Pancreas (tissue), 10 donors: ENCODE measurements at regions not wholly inside any gene's neighbourhood (a gene's known extent, or its start where the extent isn't known, plus 50 kb on each side); places are given as distances from the start of the nearest gene placed in this dataset.

ENCODE experiments used
- ATAC-seq, 4 donors: fragments of 200-7000 bp; cut with Tn5 transposase; one replicate each; pipeline versions ENCODE4 v1.8.0 to v1.9.1; 2020; ENCODE audit warnings: mild to moderate bottlenecking in 4 of 4, moderate library complexity in 4 of 4
- DNase-seq, 6 donors: peaks; one replicate each; pipeline ENCODE4 v3.0.0-alpha.2; 2020
- FAIRE-seq: peaks from 2 replicates; lab custom pipeline; 2012; peaks lifted over from hg19 to GRCh38; lab: Jason Lieb, UNC
- H3K27ac ChIP-seq, 4 donors: fragments of 200-600 bp; sonication (generic); 1 replicate in 3 of 4; 2 replicates in 1 of 4; pipeline versions ENCODE4 v1.5.0 to v1.8.0; 2020
- H3K27me3 ChIP-seq, 4 donors: fragments of 200-600 bp; one replicate each; pipeline ENCODE4 v1.8.0; 2021
- H3K36me3 ChIP-seq, 3 donors: fragments of 200-600 bp; sonication (generic) in 1 of 3; one replicate each; pipeline versions ENCODE4 v1.5.0 to v1.8.0; 2020 to 2021
- H3K4me1 ChIP-seq, 3 donors: fragments of 200-600 bp; one replicate each; pipeline ENCODE4 v1.8.0; 2021
- H3K4me3 ChIP-seq, 4 donors: fragments of 200-600 bp; sonication (generic) in 2 of 4; one replicate each; pipeline versions ENCODE4 v1.5.0 to v1.8.0; 2020 to 2021
- H3K9me3 ChIP-seq, 4 donors: fragments of 200-600 bp; one replicate each; pipeline ENCODE4 v1.8.0; 2021
- WGBS, 2 donors: extraction: QIAGEN DNeasy Blood & Tissue Kit; methylation state at CpG; one replicate each; pipeline ENCODE4 v1.1.7; 2013; 5-methylcytosine and 5-hydroxymethylcytosine counted together
- intact Hi-C, 3 donors: fragments of 100-400 bp; cut with DNase I; formaldehyde crosslinking; loops; one replicate each; pipeline versions ENCODE4 v1.11.1 to v1.14.2; 2022
- TF ChIP-seq, protein P1 (sequence below), 4 donors: fragments of 200-600 bp; sonication (generic) in 3 of 4; IDR thresholded peaks; one replicate each; pipeline versions ENCODE4 v1.5.0 to v1.8.0; 2021; ENCODE audit warnings: antibody characterized with exemption in 4 of 4
- donor health status: healthy with polysubstance abuse.
- donor health status: DM: no; HTN: no; CAD: no; lungs with moderate emphysema.
- donor health status: DM: no; HTN: no; CAD: no.
- donor health status: control.
- donor health status: control.
- donor health status: Bipolar disorder and iron deficiency.
- donor health status: DM: yes; HTN: yes; CAD: no.
- donor health status: DM: no; HTN: no; CAD: no.
- donor health status: DM: no; HTN: no; CAD: no.
- donor health status: DM: yes; HTN: yes; CAD: no.

DNA sequence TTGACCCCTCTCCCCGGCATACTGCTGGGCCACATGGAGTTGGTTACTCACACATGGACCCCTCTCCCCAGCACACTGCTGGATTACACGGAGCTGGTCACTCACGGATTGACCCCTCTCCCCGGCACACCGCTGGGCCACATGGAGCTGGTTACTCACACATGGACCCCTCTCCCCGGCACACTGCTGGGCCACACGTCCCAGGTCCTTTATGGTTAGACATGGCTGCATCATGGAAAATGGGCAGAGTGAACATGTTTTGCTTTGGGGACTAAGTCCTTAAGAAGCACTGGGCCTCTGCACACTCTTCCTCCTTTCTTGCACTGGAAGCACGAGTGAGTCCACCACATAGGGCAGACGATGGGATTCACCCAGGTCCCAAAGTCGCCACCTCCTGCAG lies 102.1 kb upstream of the SHH start:
- intact Hi-C loops, result no loop called here
- Histone ChIP-seq H3K27ac (no peak overlapping the region), H3K4me3 (no peak overlapping the region), H3K4me1 (peaks cover 0 to 3% (median 0%) of the 10 kb centered on the region in 3 donors), H3K27me3 (no peaks in the 10 kb centered on the region), H3K9me3 (no peaks in the 10 kb centered on the region), H3K36me3 (no peaks in the 10 kb centered on the region)
- DNase-seq (no peak), FAIRE-seq (no peak), ATAC-seq (no peak)
- TF ChIP-seq, protein P1, sequence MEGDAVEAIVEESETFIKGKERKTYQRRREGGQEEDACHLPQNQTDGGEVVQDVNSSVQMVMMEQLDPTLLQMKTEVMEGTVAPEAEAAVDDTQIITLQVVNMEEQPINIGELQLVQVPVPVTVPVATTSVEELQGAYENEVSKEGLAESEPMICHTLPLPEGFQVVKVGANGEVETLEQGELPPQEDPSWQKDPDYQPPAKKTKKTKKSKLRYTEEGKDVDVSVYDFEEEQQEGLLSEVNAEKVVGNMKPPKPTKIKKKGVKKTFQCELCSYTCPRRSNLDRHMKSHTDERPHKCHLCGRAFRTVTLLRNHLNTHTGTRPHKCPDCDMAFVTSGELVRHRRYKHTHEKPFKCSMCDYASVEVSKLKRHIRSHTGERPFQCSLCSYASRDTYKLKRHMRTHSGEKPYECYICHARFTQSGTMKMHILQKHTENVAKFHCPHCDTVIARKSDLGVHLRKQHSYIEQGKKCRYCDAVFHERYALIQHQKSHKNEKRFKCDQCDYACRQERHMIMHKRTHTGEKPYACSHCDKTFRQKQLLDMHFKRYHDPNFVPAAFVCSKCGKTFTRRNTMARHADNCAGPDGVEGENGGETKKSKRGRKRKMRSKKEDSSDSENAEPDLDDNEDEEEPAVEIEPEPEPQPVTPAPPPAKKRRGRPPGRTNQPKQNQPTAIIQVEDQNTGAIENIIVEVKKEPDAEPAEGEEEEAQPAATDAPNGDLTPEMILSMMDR (IDR thresholded peaks at IDR 0.05), result no peak
- 73 to 82% methylated on average over 10 of the region's 10 CpGs for WGBS, 2 donors

- H3K9me3 ChIP-seq, result no peaks in the 10 kb centered on the region
- H3K4me1 ChIP-seq, result no peaks in the 10 kb centered on the region
- intact Hi-C loops, result no loop called here
- no peak overlapping the region for H3K4me3 ChIP-seq
- 77 to 83% methylated on average over 11 of the region's 11 CpGs for WGBS, 2 donors
- no peak for FAIRE-seq
- DNase-seq, result no peak
- TF ChIP-seq, protein P1 (IDR thresholded peaks at IDR 0.05), result no peak
- no peaks in the 10 kb centered on the region for H3K27me3 ChIP-seq
- ATAC-seq, result no peak
- no peaks in the 10 kb centered on the region for H3K36me3 ChIP-seq
- no peak overlapping the region for H3K27ac ChIP-seq
These were observed 101.5 kb upstream of the SHH start for GRCh38 chr7:155913719-155914118.

DNA sequence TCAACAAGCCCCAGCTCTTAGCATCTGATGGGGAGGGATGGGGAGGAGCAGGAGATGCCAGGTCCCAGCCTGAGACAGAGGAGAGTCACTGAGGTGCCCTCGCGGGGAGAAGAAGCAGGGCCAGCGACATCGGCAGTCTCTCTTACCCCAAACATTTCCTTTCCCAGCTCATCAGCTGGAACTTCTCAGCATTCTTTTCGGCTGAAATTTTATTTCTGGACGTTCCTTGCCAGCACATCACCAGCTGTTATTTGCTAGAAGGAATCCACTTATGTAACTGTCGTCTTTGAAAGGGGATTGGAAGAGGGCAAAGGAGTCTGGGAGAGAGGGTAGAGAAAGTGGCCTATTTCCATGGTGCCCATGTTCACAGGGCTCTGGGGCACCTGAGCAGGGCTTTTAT lies 101.0 kb upstream of the SHH start:
- DNase-seq (no peak), ATAC-seq (no peak), FAIRE-seq (no peak)
- TF ChIP-seq, protein P1 (IDR thresholded peaks at IDR 0.05), result no peak
- no peaks in the 10 kb centered on the region for H3K9me3 ChIP-seq
- no peaks in the 10 kb centered on the region for H3K27me3 ChIP-seq
- H3K27ac ChIP-seq, result no peak overlapping the region
- H3K4me3 ChIP-seq, result no peak overlapping the region
- H3K4me1 ChIP-seq, result no peaks in the 10 kb centered on the region
- intact Hi-C loops, result no loop called here
- WGBS, 2 donors, result 71 to 83% methylated on average over 7 of the region's 7 CpGs
- no peaks in the 10 kb centered on the region for H3K36me3 ChIP-seq

- FAIRE-seq, result no peak
- 72 to 85% methylated on average over 8 of the region's 8 CpGs for WGBS, 2 donors
- ATAC-seq, result no peak
These were observed 99.3 kb upstream of the SHH start for GRCh38 chr7:155911471-155912105.

GRCh38 chr7:155908385-155908784 lies 96.1 kb upstream of the SHH start:
- TF ChIP-seq, protein P1 (IDR thresholded peaks at IDR 0.05), result no peak

More at GRCh38 chr7:155911471-155912105, 99.3 kb upstream of the SHH start:
- TF ChIP-seq, protein P1 (IDR thresholded peaks at IDR 0.05), result no peak
- intact Hi-C loops, result no loop called here
- no peak for DNase-seq
- H3K36me3 ChIP-seq, result no peaks in the 10 kb centered on the region
- no peak overlapping the region for H3K27ac ChIP-seq
- no peaks in the 10 kb centered on the region for H3K9me3 ChIP-seq
- no peaks in the 10 kb centered on the region for H3K27me3 ChIP-seq
- H3K4me3 ChIP-seq, result no peak overlapping the region
- H3K4me1 ChIP-seq, result no peaks in the 10 kb centered on the region

More at GRCh38 chr7:155908385-155908784, 96.1 kb upstream of the SHH start:
- no peaks in the 10 kb centered on the region for H3K9me3 ChIP-seq
- no peak overlapping the region for H3K27ac ChIP-seq
- intact Hi-C loops, result no loop called here
- DNase-seq (no peak), FAIRE-seq (no peak), ATAC-seq (no peak)
- H3K36me3 ChIP-seq, result no peaks in the 10 kb centered on the region
- H3K4me3 ChIP-seq, result no peak overlapping the region
- 64 to 78% methylated on average over 9 of the region's 9 CpGs for WGBS, 2 donors
- no peaks in the 10 kb centered on the region for H3K27me3 ChIP-seq
- H3K4me1 ChIP-seq, result no peaks in the 10 kb centered on the region
